Amygdala (tissue), 56 donors: ENCODE measurements at regions not wholly inside any gene's neighbourhood (a gene's known extent, or its start where the extent isn't known, plus 50 kb on each side); places are given as distances from the start of the nearest gene placed in this dataset.
"Not testable (repeated sequence)": the region's sequence is repeated elsewhere in the genome, so short reads cannot be mapped to it uniquely, and the experiment has no call there.

Experiments
- DNase-seq, 56 donors: peaks; one replicate each; lab custom pipeline; 2025; lab: John Stamatoyannopoulos, UW

DNA sequence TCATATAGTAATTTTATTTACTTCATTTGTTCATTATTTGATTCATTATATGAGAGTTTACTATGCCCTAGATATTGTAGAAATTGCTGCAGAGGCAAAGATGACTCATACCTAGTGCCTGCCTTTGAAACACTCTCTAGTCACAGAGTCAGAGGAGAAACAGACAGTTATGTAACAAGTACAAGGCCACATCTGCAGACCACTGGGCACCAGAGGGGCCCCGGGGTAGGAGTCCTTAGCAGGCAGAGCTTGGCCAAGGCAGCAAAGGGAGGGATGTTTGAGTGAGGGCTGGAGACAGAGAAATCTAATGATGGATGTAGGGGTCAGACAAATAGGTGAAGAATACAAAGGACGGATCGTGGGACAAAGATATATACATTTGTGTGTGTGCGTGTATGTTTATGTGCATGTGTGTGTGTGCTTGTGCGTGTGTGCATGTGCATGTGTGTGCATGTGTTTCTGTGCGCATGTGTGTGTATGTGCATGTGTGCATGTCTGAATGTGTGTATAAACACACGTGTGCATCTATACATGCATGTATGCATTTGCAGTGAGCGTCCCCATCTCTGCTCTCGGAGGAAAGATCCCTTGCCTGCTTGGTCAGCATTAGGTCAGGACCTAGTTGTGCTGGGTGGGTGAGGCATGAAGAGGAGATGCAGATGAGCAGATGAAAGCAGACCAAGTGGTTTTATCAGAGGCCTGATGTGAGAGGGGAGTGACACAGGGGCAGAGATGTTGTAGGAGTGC lies 170.6 kb upstream of the MYT1L start:
- DNase-seq = no peak

DNA sequence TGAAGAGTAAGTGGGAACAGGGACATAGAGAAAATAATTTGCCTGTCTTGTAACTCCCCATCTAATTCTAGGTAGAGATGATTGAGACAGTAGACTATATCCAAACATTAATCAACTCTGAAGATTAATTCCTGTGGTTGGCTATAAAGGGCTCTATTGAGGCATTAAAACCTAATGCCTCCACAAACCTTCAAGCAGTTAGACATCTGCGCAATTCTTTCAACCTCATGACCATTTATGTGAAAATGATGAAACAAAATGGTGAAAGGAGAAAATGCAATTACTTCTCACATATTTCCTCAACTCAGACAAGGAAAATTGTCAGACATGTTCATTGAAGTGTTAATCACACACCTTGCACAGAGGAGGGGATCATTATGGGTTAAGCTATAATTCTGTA lies 164.5 kb upstream of the MYT1L start:
- DNase-seq = no peak

DNA sequence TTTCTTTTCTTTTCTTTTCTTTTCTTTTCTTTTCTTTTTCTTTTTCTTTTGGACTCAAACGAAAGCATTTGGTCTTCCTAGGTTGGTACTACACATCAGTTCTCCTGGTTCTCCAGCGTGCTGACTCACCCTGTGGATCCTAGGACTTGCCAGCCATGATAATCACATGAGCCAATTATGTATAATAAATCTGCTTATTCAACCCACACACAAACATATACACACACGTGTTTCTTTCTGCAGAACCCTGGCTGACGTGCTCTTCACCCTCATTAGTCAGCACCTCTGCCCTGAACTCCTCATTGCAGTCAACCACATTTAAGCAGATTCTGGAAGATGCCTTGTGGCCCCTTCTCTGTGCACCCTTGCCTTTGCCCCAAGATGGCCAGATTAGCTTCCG lies 162.4 kb upstream of the MYT1L start:
- no peak for DNase-seq

DNA sequence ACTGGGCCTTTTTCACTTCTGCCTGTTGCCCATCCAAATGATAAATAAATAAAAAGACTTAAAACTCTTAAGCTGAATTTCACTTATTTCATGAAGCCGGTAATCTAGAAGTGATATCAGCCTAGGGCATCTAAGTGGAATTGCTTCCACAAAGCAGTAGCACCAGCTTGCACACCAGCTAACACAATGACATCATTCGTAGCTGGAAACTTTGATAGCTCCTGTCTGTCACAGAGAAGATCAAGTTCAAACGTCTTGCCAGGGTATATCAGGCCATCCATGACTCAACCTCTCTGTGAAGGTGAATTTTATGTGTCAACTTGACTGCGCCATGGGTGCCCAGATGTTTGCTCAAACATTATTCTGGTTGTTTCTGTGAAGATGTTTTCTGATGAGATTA lies 161.7 kb upstream of the MYT1L start:
- DNase-seq = no peak

DNA sequence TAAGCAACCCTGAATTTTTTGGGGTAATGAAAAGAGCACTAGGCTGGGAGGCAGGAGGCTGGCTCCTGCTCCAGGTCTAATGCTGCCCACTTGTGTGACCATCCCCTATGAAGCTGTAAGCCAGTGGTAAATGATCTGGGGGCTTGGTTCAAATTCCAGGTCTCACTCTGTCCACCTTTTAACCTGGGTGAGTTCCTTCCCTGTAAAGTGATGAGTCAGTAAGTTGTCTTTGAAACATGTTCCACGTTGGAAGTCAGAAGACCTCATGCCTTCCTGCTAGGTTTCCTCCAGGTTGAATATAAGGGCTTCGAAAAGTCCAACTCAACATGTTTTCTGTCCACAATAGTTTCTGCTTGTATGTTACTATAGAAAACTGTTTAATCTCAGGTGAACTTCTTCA lies 160.9 kb upstream of the MYT1L start:
- DNase-seq = no peak

DNA sequence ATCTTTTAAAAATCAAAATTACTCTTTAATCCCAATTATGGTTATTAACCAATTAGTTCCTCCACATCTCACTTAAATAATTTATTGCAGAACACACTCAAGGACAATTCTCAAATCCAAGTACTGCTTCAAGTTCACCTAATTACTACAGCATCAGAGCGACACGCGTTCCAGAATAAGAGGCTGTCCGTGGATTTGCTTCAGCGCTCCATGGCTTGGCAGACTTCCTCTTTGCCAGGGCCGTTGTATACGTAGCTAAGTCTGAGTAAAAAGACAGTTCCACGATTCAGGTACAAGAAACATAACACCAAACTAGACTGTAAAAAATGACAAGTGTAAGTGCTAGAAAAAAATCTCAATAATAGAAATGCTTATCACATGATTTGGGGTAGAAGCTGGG lies 153.2 kb upstream of the MYT1L start:
- DNase-seq = no peak

DNA sequence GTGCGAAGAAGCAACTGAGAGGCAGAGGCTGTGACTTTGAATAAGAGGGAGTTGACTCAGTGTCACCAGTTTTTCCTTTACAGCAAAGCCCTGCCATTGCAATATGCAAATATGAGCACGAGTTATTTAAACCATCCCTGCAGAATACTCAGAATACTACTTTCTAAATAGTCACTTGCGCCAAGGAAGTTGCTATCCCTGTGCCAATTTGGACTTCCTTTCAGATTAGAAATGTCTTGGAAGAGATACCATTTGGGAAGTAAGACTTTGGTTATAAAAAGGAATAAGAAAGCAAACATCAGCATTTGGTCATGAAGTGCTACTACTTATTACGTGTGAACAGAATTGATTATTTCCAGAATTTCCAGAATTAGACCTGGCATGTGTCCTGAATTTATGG lies 151.8 kb upstream of the MYT1L start:
- no peak for DNase-seq

DNA sequence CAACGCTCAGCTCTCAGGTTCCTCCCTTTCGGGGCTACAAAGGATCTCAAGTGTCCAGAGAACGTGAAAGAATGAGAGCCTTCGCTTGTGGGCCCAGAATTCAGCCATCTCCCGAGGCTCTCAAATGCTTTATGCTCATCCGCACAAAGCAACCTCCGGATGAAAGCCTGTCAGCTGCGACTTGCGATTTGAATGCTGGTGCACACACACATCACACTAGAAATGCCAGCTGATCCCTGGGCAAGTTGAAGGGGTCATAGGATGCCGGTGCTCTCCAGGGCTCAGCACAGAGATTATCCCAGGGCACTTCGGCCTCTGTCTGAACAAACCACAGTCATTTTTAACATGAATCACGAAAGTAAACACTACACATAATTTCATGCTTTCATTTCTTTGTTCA lies 141.8 kb upstream of the MYT1L start:
- no peak for DNase-seq

DNA sequence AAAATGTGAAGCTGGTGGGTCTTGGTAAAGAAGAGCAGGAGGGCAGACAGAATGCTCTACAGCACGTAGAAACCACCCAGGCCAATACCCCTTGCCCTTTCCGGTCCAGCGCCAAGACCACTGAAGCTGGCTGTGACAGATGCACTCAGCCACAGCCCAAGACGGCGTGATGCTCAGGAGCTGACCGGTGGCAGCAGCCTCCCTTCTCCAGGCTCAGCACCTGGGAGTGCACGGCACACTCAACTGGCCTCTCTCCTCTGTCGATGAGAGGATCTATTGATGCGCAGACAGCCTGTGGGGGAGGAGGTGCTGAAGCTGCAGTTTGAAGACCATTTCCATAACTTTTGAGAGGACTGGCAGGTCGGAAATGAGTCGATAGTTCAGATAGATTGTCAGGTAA lies 141.0 kb upstream of the MYT1L start:
- no peak for DNase-seq

DNA sequence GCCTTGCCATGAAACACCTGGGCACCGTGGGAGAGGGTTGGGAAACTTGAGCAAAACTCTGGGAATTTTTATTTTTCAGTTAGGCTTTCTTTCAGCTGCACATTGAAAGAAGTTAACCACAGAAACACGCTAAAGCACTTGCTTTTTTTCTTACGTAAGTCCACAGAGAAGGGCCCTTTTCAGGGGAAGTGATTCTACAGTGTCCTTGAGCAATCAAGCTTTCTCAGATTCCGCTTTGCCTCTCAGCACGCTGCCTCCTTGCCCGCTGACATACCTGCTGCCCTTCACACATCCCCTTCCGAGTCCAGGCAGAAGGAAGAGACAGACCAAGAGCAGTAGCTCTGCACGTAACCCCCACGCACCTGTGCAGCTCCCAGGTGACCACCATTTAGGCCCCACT lies 135.5 kb upstream of the MYT1L start:
- DNase-seq = no peak

DNA sequence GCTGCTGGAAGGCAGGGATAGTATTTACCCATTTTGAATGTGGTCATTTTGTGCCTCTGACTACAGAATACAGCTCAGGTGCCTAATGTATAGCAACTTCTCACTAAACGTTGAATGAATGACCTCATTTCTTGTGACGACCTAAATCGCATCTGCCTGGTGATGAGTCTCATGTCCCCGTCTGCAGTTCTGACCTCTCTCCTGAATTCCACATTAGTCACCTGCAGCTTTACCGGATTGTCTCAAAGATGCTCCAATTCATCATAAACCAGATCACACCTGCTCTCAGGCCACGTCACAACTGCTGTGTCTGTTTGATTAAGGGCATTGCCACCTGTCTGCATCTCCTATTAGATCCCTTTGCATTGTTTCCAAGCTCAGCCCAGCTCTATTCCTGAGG lies 133.6 kb upstream of the MYT1L start:
- no peak for DNase-seq

DNA sequence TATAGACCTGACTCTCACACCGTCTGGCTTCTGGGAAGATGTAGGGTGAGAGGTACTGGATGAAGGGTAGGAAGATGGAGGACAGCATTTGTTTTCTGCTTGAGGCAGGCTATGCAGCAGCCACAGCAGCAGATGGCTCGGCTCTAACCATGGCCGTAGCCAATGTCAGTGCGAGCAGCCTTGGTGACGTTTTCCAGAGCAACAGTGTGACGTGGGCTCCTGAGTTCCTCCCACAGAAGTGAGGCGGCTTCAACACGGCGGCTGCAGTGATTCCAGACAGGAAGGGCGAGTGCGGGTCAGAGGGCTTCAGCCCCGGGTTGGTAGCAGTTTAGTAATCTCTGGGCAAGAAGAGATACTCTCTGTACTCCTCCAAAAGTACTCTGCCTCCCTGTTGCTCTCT lies 133.0 kb upstream of the MYT1L start:
- no peak for DNase-seq

DNA sequence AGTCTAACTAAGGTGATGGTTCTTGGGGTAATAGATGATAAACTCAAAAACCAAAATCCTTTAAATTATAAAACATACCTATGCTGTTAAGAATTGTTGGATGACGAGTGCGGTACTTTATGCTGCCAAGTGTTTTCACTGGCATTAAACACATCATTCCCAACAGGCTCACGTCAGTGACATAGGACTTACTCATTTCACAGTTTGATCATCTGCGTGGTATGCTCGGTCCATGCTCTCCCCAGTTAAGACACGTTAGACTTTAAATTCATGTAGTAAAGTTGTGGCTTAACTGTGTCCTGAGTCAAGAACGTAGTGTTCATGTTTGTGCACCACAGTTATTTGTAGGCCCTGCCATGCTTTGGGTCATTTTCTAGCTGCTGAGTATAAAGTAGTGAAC lies 125.6 kb upstream of the MYT1L start:
- no peak for DNase-seq

DNA sequence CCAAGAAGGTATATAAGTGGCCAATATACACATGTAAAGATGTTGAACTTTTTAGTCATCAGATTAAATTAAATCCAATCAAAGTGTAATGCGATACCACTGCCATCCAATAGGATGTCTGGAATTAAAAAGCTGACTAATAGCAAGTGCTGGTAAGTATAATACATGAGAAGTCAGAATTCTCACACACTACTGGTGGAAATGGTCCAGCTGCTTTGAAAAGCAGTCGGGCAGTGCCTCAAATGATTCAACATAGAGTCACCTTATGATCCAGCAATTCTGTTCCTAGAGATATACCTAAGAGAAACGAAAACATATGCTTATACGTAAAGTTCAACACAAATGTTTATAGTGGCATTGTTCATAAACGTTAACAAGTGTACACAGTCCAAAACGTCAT lies 124.1 kb upstream of the MYT1L start:
- no peak for DNase-seq

DNA sequence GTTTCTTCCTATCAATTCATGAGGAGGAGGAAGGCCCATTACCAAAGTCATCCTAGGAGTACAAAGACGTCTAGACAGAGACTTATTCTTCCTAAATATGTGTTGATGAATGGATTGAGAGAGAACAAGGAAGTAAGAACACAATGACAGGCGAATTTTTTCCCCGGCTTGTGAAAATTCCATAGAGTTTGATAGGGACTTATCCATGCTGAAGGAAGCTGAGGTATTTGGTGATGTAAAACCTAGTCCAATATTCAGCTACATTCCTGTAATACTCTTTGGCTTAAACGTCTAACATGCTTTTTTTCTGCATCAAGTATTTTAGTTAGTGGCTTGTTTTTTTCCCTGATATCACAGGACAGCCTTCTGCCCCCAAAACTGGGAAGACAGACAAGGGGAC lies 121.9 kb upstream of the MYT1L start:
- DNase-seq = no peak

DNA sequence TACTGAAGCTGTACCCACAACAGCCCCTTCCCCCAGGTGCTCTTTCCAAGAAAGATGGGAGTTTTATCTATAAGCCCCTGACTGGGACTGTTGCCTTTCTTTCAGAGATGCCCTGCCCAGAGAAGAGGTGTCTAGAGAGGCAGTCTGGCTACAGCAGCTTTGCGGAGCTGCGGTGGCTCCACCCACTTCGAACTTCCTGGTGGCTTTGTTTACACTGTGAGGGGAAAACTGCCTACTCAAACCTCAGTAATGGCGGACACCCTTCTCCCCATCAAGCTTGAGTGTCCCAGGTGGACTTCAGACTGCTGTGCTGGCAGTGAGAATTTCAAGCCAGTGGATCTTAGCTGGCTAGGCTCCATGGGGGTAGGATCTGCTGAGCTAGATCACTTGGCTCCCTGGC lies 120.2 kb upstream of the MYT1L start:
- DNase-seq = not testable (repeated sequence)

DNA sequence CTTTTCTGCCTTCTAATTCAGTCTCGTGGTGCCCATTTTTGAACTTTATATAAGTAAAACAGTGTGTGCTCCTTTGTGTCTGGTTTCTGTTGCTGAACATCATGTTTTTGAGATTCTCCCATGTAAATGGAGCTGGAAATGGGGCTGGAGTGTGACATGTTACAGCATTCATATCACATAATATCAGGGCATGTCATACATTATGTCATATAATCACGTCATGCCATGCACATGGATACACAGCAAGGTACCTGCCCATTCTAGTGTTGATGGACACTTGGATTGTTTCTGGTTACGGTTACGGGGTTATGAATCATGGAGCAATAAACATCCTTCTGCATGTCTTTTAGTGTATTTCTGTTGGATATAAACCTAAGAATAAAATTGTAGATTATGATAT lies 117.1 kb upstream of the MYT1L start:
- no peak for DNase-seq

DNA sequence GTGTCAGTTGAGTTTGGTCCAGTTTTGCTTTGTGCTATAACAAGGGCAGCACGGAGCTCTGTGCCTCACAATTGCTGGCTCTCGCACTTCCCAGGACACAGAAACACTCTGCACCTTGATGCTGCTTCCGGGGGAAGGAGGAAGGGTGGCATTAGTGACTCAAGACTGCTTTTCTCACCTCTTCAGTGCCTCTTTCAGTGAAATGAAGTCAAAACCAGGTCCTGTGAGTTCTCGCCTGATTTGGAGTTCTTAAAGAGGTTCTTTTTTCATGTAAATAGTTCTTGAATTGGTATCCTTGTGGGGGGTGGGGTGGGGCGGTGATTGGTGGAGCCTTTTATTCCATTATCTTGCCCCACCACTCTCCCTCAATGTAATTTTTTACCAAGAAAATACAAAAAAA lies 91.5 kb upstream of the MYT1L start:
- DNase-seq = no peak

DNA sequence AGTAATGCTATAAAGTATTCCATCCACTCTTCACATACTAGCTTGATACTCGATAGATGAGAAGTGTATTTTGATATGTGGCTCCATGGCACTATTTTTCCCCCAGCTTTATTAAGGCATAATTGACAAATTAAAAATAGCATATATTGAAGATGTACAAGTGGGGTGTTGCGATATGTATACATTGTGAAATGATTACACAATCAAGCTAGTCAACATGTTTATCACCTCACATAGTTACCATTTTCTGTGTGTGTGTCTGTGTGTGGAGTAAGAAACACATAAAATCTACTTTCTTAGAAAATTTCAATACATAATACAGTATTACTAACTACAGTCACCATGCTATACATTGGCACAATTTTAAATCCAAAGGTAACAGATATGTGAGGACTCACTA lies 82.5 kb upstream of the MYT1L start:
- DNase-seq = no peak

DNA sequence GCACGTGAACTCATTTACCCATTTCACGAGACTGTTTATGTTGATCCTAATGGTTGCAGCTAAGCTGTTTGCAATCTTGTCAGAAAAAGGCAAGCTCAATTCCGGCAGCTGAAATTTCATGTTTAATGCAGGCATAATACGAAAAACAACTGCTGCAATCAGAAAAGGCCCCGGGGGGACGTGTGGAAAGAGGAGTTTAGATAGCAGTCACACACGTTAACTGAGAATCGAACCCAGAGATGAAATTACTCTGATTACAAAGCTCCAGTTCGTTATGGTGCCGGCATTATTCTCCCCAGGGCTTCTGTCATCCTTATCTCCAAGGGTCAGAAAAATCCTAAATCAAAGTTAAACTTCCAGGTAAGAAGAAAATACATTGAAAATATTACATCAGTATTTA lies 79.9 kb upstream of the MYT1L start:
- DNase-seq = no peak

DNA sequence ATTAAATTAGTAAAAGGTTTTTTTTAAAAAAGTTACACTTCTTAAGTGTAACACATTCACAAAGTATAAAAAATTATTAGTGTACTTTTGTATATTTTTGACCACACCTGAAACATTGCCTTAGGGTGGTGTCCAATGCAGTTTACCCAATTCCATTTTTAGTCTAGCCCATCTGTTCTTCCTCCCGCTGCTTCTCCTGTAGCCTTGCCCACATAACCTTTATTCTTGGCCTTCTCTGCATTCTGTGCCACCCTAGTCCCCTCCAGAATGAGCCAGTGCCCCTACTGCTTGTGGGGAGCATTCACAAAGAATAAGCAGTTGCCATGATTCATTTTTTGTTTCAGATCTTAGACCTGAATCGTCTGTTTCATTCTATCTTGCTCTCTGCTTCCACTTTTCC lies 78.4 kb upstream of the MYT1L start:
- DNase-seq = no peak

DNA sequence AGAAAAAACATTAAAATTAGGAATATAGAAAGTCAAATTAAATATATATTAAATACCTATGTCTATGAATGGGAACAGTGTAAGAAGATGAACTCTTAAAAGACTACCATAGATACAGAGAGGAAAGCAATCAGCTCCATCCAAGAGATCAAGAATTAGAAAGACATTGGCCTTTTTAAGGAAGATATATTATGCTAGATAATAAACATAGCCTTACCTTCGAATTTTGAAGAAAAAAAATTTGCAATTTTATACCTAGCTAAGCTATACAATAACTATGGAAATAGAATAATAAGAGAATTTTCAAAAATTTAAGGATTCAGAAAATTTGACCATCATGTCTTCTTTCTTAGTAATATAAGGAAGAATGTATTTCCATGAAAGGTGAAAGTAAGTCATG lies 74.7 kb upstream of the MYT1L start:
- no peak for DNase-seq

DNA sequence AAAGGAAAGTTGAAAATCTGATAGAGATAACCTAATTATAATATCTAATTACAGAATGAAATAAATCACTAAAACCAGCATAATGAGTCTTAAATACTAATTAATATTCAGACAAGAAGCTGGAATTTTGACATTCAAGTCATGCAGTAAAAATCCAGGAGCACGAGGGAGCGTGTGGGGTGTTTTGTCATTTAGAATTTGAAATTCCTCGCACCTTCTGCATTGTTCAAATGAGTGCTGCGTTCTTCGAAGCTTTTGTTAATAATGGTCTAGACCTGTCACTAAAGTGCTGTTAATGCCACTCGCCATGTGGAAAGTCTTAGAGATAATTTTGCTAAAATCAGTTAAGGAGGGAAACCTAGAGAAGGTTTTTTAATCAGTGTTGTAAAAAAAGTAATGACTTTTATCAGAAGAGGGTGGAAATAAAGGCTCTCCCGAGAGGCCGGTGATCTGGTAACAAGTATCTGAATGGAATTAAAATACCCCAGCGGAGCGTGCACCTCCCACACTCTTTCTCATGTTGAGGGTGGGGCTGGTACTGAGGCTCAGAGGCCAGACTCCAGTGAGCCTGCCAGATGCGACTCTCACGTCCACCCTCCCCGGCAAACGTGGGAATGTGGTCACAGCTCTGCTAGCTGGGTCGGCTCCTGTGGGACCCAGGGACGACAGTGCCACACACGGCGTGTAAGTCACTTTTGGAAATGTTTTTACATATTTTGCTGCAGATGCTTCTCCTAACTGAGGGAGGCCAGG lies 69.4 kb upstream of the MYT1L start:
- no peak for DNase-seq
